ENCODE measurements at regions not wholly inside any gene's neighbourhood (a gene's known extent, or its start where the extent isn't known, plus 50 kb on each side); places are given as distances from the start of the nearest gene placed in this dataset.

DNA sequence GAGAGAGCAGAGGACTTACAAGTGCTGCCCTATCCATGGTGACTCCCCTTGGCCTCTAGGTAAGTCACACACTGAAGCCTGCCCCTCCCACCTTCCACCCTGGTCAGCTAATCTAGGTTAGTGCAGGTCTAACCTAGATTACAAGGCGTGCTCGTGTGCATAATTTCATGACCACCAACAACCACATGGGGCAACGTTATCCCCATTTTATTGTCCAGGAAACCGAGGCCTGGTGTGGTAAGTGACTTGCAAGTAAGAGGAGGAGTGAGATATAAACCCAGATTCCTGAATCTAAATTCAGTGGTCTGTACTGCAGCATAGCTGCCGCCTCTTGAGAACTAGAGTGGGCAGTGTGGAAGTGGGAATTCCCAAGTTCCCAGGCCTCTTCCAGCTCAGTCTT is 171.1 kb downstream of the DAD1 start:
- TF ChIP-seq, protein P1, sequence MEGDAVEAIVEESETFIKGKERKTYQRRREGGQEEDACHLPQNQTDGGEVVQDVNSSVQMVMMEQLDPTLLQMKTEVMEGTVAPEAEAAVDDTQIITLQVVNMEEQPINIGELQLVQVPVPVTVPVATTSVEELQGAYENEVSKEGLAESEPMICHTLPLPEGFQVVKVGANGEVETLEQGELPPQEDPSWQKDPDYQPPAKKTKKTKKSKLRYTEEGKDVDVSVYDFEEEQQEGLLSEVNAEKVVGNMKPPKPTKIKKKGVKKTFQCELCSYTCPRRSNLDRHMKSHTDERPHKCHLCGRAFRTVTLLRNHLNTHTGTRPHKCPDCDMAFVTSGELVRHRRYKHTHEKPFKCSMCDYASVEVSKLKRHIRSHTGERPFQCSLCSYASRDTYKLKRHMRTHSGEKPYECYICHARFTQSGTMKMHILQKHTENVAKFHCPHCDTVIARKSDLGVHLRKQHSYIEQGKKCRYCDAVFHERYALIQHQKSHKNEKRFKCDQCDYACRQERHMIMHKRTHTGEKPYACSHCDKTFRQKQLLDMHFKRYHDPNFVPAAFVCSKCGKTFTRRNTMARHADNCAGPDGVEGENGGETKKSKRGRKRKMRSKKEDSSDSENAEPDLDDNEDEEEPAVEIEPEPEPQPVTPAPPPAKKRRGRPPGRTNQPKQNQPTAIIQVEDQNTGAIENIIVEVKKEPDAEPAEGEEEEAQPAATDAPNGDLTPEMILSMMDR (IDR thresholded peaks at IDR 0.05): no peak
- no peak for TF ChIP-seq POLR2AphosphoS5 (IDR thresholded peaks at IDR 0.05; ENCODE audit: low read depth, low read length)
- TF ChIP-seq, protein P2, sequence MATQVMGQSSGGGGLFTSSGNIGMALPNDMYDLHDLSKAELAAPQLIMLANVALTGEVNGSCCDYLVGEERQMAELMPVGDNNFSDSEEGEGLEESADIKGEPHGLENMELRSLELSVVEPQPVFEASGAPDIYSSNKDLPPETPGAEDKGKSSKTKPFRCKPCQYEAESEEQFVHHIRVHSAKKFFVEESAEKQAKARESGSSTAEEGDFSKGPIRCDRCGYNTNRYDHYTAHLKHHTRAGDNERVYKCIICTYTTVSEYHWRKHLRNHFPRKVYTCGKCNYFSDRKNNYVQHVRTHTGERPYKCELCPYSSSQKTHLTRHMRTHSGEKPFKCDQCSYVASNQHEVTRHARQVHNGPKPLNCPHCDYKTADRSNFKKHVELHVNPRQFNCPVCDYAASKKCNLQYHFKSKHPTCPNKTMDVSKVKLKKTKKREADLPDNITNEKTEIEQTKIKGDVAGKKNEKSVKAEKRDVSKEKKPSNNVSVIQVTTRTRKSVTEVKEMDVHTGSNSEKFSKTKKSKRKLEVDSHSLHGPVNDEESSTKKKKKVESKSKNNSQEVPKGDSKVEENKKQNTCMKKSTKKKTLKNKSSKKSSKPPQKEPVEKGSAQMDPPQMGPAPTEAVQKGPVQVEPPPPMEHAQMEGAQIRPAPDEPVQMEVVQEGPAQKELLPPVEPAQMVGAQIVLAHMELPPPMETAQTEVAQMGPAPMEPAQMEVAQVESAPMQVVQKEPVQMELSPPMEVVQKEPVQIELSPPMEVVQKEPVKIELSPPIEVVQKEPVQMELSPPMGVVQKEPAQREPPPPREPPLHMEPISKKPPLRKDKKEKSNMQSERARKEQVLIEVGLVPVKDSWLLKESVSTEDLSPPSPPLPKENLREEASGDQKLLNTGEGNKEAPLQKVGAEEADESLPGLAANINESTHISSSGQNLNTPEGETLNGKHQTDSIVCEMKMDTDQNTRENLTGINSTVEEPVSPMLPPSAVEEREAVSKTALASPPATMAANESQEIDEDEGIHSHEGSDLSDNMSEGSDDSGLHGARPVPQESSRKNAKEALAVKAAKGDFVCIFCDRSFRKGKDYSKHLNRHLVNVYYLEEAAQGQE (IDR thresholded peaks at IDR 0.05; ENCODE audit: insufficient read depth in 1 of 2, low read depth in 2 of 2, low read length in 1 of 2): no peak
